Mesothelial cell of epicardium (in vitro differentiated cells): ENCODE measurements at regions not wholly inside any gene's neighbourhood (a gene's known extent, or its start where the extent isn't known, plus 50 kb on each side); places are given as distances from the start of the nearest gene placed in this dataset.
A peak's percentile ranks its signal among the peaks of the same experiment; 100 is the strongest.

Source experiments
- DNase-seq, 2 experiments: peaks; one replicate each; pipeline ENCODE4 v3.0.0; 2021; ENCODE audit warnings: low spot score in 2 of 2; ENCODE audit not compliant: unreplicated experiment in 2 of 2
- H3K27ac Mint-ChIP-seq: 2 replicates; pipeline ENCODE4 v1.8.0; 2021; ENCODE audit warnings: mixed read lengths
- H3K27me3 Mint-ChIP-seq: 2 replicates; pipeline ENCODE4 v1.8.0; 2021; ENCODE audit warnings: low read depth, mixed read lengths
- H3K36me3 Mint-ChIP-seq: 2 replicates; pipeline ENCODE4 v1.8.0; 2021; ENCODE audit warnings: mixed read lengths
- H3K4me1 Mint-ChIP-seq: 2 replicates; pipeline ENCODE4 v1.8.0; 2021; ENCODE audit warnings: mixed read lengths
- H3K4me3 Mint-ChIP-seq: 2 replicates; pipeline ENCODE4 v1.8.0; 2021; ENCODE audit warnings: mild to moderate bottlenecking, moderate library complexity, mixed read lengths
- H3K9me3 Mint-ChIP-seq: 2 replicates; pipeline ENCODE4 v1.8.0; 2021; ENCODE audit warnings: mixed read lengths
- CTCF ChIP-seq: fragments of 200-600 bp; sonication (generic); IDR thresholded peaks from one replicate; pipeline ENCODE4 v1.5.0; 2021; ENCODE audit warnings: antibody characterized with exemption; ENCODE audit not compliant: unreplicated experiment

- no peak for DNase-seq
- Mint-ChIP-seq H3K36me3 (peaks cover 3% of the 10 kb centered on the region), H3K27ac (no peak overlapping the region), H3K27me3 (no peaks in the 10 kb centered on the region), H3K4me3 (no peak overlapping the region), H3K4me1 (peaks cover 28% of the 10 kb centered on the region), H3K9me3 (peaks cover 10% of the 10 kb centered on the region)
- TF ChIP-seq CTCF = no peak
These were observed 295.5 kb downstream of the KCNRG start for GRCh38 chr13:50310734-50311133.

- no peak overlapping the region for H3K4me3 Mint-ChIP-seq
- peaks cover 19% of the 10 kb centered on the region for H3K4me1 Mint-ChIP-seq
- no peak for DNase-seq
- no peaks in the 10 kb centered on the region for H3K27me3 Mint-ChIP-seq
- H3K27ac Mint-ChIP-seq = no peak overlapping the region
- no peak for TF ChIP-seq CTCF
- no peaks in the 10 kb centered on the region for H3K36me3 Mint-ChIP-seq
- peaks cover 11% of the 10 kb centered on the region for H3K9me3 Mint-ChIP-seq
These were observed 303.6 kb downstream of the KCNRG start for GRCh38 chr13:50318887-50319286.

- H3K4me3 Mint-ChIP-seq = no peak overlapping the region
- peaks cover 16% of the 10 kb centered on the region for H3K9me3 Mint-ChIP-seq
- no peak for DNase-seq
- H3K4me1 Mint-ChIP-seq = peaks cover 19% of the 10 kb centered on the region
- no peaks in the 10 kb centered on the region for H3K36me3 Mint-ChIP-seq
- peak overlapping the region; percentile 83 for H3K27ac Mint-ChIP-seq
- peaks cover 2% of the 10 kb centered on the region for H3K27me3 Mint-ChIP-seq
- no peak for TF ChIP-seq CTCF
These were observed 304.5 kb downstream of the KCNRG start for GRCh38 chr13:50319635-50320255.

- Mint-ChIP-seq H3K9me3 (peaks cover 16% of the 10 kb centered on the region), H3K36me3 (no peaks in the 10 kb centered on the region), H3K27me3 (peaks cover 2% of the 10 kb centered on the region), H3K27ac (peak overlapping the region; percentile 83), H3K4me3 (no peak overlapping the region), H3K4me1 (peaks cover 19% of the 10 kb centered on the region)
- no peak for DNase-seq
- TF ChIP-seq CTCF = no peak
These were observed 305.1 kb downstream of the KCNRG start for GRCh38 chr13:50320271-50320862.

- Mint-ChIP-seq H3K4me1 (peaks cover 28% of the 10 kb centered on the region), H3K27ac (no peak overlapping the region), H3K36me3 (no peaks in the 10 kb centered on the region), H3K27me3 (peaks cover 2% of the 10 kb centered on the region), H3K9me3 (peaks cover 20% of the 10 kb centered on the region), H3K4me3 (no peak overlapping the region)
- no peak for TF ChIP-seq CTCF
- DNase-seq = no peak
These were observed 306.8 kb downstream of the KCNRG start for GRCh38 chr13:50322006-50322405.
